Activated naive CD4-positive, alpha-beta T cell (primary cell): ENCODE measurements at regions not wholly inside any gene's neighbourhood (a gene's known extent, or its start where the extent isn't known, plus 50 kb on each side); places are given as distances from the start of the nearest gene placed in this dataset.

Experiments used
- DNase-seq, 4 experiments: peaks; one replicate each; lab custom pipeline; 2025; lab: John Stamatoyannopoulos, UW

DNA sequence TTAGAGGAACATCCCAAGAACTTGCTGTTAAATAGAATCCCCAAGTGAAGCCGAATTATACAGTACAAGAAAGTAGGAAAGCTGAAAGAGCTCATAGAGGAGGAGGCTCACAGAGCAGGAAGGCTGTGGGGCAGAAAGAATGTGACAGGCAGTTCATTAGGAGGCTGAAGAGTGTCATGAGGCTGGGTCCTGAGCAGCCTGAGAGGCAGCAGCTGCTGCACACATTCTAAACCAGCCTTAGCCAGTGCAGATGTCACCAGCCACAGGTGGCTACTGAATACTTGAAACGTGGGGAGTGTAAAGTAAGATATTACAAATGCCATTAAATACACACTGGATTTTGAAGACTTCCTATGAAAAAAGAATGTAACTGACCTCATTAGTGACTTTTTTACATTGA, 490.2 kb upstream of the KLHL29 start:
- no peak for DNase-seq

DNA sequence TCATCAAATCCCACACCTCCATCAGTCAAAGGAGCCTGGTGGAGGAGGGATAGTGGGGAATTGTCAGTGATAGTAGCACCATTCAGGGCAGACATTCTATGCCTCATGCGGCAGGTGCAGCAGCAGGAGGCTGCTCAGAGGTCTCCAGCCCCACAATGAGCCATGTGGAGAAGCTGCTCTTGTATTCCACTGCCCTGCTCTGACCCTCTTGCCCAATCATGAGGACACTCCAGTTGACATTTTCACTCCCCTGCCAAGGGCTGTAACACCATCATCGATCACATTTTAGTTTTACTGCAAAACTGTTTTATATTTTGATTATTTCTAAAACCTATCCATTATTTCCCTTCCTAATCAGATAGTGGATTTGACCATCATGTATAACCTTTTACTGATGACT, 487.6 kb upstream of the KLHL29 start:
- no peak for DNase-seq

DNA sequence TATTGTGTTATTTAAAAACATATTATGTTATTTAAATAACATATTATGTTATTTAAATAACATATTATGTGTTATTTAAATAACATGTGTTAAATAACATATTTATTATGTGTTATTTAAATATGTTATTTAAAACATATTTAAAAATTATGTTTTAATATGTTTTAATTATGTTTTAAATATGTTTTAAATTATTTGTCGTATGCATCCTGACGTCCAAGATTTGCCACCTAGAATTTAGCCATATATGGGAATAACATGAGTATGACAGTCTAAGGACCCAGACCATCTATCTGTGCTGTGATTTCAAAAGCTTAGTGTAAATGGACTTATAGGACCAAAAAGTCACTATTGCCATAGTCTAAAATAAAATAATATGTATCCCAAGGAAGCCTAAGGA, 484.3 kb upstream of the KLHL29 start:
- no peak for DNase-seq

DNA sequence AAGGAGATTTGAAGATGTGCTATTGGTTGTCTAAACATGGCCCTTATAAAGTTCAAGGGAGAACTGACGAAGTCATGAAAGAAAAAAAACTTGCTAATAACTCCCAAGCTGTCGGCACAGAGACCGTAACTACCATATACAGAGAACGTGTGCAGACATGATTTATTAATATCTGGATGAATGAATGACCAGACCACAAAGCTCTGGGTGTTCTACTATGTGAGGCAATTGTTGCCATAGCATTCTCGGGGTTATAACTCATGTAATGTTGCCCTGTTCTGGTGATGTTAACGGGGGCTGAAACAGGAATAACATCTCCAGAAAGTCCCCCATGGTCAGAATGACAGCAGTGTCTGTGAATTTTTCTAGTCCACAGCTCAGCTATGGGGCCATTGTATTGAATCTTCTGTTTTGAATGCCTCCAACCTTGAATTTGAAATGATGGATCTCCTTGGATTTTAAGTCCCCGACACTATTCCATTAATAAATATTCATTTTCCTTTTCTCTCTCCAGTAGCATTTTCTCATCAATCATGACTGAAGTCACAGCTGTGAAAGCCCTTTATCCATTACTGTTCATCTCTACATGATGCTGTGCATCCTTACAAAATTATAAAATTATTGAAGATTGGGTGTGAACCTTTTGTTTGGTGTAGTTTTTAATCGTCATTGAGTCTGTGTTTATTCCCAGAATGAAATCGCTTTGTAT, 483.4 kb upstream of the KLHL29 start:
- DNase-seq = no peak

DNA sequence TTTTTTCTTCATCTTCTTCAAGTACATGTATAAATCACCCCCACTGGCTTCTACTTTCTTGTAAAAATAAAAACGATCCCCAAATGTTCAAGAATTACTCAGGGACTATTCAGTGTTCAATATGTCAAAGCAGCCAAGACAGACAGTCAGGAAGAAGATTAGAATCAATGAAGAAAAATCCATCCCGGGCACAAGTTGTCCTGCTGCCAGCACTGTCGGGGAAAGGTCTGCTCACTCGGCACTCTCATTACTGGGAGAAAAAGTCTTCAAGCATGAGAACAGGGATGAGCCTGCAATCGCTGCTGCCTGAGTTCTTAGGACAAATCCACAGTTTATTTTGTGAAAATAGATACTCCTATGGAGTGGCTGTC, 482.8 kb upstream of the KLHL29 start:
- no peak for DNase-seq

DNA sequence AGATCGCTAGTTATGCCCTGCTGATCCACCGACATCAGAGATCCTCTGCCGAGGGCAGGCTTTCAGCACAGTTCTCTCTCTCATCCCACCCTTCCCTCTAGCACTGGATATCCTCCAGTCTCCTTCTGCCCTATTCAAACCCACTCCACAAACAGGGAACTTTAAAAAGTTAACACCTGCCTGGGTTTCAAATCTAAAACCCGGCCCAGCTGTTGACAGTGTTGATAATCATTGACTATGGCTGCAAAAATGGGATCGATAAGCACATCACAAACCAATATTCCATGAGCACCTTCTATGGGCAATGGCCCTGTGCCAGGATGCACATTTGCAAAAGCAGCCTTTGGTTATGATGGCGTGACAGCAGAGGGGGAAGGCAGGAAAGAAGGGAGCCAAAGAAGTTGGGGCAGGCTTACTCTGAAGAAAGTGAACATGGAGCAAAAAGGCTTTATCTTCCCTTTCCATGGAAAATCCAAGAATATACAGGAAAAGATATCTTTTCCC, 482.3 kb upstream of the KLHL29 start:
- no peak for DNase-seq

DNA sequence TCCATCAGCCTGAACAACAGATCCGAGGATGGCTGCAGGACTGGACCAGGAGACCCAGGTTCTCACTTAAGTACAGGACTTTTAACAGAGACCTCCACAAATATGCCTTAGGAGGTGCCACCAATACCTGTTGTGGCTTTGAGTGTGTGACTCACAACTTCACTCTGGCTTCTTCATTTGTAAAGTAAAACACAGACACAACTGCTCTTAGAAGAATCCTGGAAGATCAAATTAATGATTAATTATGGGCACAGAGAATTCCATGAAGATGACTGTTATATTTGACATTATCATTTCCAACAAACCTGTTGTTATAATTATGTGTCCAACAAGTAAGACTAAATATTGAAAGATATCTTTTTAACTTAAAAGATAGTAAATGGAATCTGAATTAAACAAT, 481.4 kb upstream of the KLHL29 start:
- DNase-seq = no peak

DNA sequence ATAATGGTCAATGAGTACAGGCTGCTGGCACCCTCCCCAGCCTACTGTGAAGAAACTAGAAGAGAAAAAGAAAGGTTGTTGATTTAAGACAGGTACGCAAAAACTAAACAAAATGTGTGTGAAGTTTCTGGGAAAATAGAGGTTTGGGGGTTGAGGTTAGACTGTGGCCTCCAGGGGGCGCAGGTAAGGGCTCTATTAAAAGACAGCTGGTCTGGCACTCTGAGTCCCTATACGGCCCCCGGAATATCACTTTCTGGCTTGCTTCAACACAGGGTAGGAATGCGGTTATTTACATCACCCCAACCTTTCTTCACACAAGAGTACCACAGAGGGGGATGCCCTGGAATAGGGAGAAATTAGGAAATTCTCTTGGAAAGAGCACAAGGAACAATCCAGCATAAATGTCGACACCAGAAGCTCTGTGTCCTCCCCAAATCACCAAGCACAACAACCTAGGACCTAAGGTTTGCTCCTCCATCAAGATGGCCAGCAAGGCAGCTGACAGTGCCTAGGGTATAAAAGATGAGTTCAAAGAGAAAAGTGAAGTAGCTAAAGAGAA, 480.8 kb upstream of the KLHL29 start:
- DNase-seq = no peak

DNA sequence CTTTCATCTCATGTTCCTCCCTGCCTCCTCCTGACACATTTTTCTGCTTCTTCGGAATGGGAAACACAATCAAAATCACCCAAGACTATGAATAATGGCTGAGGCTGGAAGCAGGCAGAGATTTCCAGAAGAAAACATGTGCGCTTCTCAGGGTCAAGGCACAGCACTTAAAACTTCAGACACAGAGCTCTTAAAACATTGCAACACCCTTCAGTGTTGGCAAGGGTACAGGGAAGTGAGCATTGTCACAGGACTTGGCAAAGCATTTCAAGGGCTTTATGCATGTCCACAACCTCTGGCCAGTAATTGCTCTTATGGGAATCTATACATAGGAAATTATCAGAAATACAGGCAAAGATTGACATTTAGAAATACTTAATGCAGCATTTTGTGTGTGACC, 477.6 kb upstream of the KLHL29 start:
- no peak for DNase-seq

DNA sequence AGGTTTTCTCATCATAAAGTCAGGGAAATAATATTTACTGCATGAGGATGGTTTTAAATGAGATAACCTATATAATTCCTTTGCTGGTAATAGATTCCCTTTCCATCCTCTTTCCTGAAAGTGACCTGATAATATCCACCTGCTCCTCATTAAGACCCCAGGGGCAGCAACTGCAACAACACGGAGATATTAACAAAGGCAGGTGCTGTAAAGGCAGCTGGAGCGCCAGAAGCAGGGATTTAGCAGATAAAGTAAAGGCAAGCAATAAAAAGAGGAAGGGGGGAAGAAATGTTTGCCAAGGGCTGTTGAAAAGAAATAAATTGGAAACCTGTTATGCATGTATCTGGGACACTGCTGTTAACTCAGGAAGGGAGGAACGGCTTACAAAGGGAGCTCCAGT, 472.6 kb upstream of the KLHL29 start:
- DNase-seq = no peak

DNA sequence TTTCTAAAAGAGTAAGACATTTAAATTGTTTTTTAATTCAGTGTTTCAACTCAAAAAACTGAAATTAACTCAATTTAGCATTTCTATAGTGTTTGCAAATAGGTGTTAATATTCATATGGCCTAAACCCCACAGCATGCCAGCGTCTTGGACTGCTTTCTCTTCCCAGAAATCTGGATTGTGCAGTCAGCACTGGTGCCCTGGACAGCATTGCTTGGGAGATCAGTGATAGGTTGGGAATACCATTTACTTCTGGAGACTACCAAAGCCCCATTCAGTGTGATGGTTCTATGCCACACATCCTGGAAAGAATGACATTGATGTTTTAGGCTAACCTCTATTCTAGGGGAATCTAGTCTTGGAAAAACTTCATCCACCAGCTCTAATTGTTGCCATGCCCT, 455.0 kb upstream of the KLHL29 start:
- no peak for DNase-seq

DNA sequence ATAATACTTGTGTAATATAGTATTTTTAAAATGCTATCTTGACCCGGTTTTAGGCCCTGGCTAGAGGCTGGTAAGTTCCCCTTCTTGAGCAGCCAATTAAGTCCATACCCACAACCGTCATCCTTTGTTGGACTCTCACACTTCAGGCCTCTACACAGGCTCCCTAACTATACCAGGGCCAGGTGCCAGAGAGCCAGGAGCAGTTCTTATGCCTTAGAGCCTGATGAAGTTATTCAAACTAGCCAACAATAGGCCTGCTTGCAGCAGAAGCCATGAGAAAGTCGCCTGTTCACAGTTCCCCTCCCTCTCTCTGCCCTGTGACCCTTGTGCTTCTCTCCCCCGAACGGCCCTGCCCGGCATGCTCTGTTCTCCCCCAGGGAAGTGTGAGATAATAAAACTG, 454.2 kb upstream of the KLHL29 start:
- no peak for DNase-seq

DNA sequence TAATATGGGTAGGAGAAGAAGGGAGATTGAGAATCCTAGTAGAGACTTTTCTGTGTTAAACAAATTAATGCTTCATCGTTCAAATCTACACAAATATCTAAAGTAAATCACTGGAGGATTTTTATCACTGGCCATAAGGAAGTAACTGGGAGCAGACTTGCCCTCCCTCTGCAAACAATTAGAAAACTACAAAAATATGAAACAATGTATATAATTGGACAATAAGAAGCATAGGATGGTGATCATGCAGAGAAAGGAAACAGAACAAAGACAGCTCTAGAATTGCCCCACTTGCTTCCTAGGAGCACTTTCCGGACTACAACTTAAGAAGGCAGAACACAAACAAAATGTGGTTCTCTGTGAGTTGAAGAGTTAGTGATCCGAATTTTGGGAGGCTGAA, 452.7 kb upstream of the KLHL29 start:
- DNase-seq = no peak

DNA sequence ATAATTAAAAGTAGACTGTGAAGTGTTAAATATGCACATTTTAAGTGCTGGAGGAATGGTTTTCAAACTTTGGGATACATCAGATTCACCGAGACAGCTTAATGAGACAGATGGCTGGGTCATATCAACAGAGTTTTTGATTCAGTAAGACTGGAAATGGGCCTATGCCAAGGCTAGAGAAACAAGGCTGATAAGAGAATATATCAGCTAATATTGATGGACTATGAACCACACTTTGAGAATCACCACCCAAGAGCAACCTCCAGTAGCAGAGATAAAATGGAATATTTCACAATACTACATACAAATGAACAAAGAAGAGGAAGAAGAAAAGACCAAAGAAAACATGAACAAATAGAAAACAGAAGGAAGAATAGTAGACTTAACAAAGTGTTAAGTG, 450.2 kb upstream of the KLHL29 start:
- no peak for DNase-seq

DNA sequence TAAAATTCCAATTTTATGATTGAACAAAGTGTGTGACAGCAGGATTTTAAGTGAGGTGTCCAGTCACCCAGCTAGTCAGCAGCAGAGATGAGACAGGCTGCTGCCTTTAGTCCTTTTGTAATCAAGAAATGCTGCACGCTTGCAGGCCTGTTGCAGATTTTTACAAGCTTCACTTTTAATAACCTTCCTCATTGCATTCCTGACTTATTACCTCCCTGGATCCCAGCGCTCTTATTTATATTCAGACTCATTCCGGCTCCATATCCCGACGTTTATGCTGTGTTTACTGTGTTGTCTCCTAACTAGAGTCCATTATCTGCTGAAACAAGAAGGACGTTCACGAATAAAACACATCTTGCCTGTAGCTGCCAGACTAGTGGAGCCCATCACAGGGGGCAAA, 442.5 kb upstream of the KLHL29 start:
- DNase-seq = no peak

DNA sequence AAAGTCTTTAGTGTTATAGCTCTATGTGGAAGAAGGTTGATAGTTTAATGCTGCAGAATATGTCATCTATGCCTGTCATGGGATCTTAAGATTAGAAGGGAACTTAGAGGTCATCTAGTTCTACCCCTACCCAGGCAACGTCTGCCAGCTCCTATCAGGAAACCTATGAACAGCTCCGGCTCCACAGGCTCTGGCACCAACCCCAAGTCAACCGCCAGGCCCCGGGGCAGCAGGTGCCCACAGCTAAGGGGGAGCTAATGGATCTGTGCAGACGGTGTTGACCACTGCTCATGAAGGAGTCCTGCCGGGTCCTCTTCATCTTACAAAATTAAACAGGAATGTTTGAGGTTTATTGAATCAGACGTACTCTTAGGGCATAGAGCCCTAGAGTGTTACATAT, 440.8 kb upstream of the KLHL29 start:
- no peak for DNase-seq

DNA sequence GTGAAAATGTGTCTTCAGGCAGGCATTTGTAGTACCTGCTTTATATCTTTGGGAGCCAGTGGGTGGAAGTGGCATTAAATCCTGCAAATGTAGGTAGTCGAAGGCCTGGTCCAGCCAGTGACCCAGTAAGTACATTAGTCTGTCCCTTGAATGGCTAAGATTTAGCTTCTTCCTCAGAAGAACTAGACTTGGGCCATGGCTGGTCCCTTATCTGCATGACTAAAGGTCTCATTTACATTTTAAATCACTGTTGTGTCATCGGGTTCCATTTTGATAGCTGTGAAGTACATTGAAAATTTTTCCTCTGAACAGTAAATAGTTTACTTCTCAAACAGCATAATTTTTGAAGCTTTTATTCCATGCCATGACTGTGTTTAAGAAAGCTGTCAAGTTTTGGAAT, 438.4 kb upstream of the KLHL29 start:
- no peak for DNase-seq

DNA sequence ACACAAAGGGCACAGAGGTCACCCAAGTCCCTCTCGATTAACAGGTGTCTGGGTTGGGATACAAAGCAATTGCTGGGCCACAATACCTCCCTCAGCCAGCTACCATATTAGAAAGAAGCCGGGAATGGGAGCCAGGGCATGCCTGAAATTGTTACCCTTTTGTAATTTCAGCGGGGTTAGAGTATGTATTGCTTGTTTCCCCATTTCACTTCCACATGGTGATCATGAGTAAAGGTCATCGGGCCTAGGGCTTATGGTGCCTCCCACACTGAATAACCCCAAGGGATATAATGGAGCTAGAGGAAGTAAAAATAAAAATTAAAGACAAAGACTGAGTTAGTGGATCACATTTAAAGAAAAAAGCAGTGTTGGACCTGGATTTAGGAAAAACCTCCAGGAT, 437.2 kb upstream of the KLHL29 start:
- DNase-seq = no peak

DNA sequence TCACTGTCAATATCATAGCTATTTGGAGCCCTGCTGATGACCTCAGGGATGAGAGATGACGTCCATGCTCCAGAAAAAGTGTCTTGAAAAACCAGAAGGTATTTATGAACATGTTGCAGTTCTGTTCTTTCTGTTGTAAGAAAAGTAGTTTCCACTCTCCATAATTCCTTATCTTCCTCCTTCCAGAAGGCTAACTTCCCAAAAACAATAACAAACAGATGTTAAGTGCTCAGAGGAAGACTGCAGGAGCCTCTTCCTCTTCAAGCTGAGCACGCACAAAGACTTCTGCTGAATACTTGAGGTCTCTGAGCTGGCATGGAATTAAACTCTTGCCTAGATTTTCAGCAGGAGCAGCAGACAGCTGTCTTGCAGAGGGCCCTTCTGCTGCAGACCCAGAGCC, 434.5 kb upstream of the KLHL29 start:
- no peak for DNase-seq

DNA sequence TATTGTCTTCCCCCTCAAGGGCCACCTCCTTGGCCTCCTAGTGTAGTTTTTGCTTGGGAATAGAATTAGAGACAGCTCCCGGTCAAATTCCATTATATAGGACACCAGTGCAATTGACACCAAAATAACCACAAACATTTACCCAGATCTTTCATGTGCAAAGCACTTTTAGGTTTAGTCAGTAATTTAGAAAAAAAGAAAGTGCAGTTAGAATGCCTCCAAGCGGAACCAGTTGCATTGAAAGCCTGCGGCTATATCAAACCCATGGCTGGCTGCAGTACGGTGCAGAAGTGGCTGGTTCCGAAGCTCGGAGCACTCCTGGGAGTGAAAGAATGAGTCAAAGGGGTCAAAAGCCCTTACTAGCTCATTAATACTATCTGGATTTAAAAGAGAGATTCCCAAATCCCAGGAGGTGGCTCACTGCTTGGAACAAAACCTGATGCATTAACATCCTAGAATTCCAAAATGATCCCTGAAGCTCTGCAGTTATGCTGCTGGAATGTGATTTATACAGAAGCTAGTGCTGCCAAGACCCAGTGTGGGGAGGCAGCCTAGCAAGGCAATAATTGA, 432.2 kb upstream of the KLHL29 start:
- DNase-seq = no peak

DNA sequence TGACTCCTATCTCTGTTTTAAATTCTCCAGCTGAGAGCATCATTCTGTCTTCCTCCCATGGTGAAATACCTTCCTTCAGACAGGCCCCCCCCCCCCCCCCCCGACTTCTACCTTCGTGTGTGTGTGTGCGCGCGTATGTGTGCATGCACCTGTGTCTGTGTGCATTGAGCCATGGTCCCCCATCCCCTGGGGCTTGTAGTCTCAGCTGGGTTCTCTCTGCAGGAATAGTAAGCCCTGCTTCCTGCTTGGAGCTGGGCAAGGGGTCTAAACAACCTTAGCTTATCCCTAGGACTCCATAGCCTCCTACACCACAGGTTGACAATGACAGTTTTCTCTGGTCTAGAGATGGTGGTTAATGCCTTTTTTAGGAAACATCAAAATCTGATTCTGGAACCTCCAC, 427.5 kb upstream of the KLHL29 start:
- DNase-seq = no peak

DNA sequence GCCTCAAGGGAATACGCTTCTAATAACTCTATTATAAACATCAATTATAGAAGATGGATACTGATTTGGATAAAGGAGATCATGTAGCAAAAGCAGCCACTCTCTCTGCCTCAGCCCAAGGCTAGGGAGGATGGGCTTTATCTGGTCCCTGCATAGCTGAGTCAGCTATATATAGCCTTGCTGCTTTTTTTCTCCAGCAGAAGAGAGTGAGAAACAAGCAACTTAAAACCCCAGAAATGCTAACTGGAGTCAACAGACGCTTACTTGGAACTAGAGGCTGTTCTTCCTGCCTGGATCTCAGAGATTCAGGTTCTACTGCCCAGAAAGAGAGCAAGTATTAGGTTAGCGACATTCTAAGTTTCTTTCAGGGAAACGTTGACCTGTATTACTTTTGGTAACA, 426.7 kb upstream of the KLHL29 start:
- no peak for DNase-seq

DNA sequence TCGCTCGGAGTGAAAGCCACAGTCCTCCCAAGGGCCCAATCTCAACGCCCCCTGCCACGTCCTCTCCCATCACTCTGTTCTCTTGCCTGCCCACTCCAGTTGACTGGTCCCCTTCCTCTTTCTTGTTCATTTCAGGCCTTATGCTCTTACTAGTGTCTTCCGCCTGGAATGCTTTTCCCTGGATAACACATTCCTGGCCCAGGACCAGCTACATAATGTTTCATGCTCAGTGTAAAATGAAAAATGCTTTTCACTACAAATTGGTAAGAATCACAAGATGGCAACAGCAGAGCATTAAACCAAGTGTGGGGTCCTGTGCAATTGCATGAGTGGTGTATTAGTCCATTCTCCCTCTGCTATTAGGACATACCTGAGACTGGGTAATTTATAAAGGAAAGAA, 417.2 kb upstream of the KLHL29 start:
- no peak for DNase-seq
